HepG2 (cell line): ENCODE measurements at regions not wholly inside any gene's neighbourhood (a gene's known extent, or its start where the extent isn't known, plus 50 kb on each side); places are given as distances from the start of the nearest gene placed in this dataset.

Experiments
- ATAC-seq: fragments of 200-7000 bp; cut with Tn5 transposase; 3 replicates; pipeline ENCODE4 v1.9.1; 2020; ENCODE audit warnings: mild to moderate bottlenecking, moderate library complexity
- BruUV-seq: library from RNA; stranded (reverse); fragments of 400-500 nt; replicated peaks from 2 replicates; lab custom pipeline; 2021; lab: Mats Ljungman, UMichigan
- CTCF ChIA-PET: fragments of 300-600 bp; formaldehyde crosslinking; extraction: SDS; loops from one replicate; lab custom pipeline; 2021; ENCODE audit warnings: low total read pairs, inconsistent platforms, low intra/inter-chr PET ratio; lab: Yijun Ruan, JAX
- POLR2A ChIA-PET: fragments of 350-600 bp; sonication (Branson Sonifier 250); formaldehyde crosslinking; loops from one replicate; lab custom pipeline; 2020; ENCODE audit warnings: antibody characterized with exemption, inconsistent platforms; lab: Yijun Ruan, JAX
- DNase-seq: peaks from one replicate; pipeline ENCODE4 v3.0.0-alpha.2; 2015; ENCODE audit warnings: low spot score
- FAIRE-seq: peaks from 3 replicates; lab custom pipeline; 2011; peaks lifted over from hg19 to GRCh38; lab: Jason Lieb, UNC
- H2AFZ ChIP-seq: one replicate; pipeline ENCODE4 v1.6.1; 2011; ENCODE audit warnings: low read length, inconsistent platforms
- H3K27ac ChIP-seq: fragments of 300-600 bp; 3 replicates; pipeline ENCODE4 v1.8.0; 2011; ENCODE audit warnings: mixed run types, mild to moderate bottlenecking, mixed read lengths, low read length, inconsistent platforms; ENCODE audit not compliant: insufficient read depth; ENCODE audit errors: extremely low read length
- H3K27me3 ChIP-seq, 2 experiments: fragments of 200-600 bp in 1 of 2; 2 replicates in 1 of 2; 3 replicates in 1 of 2; pipeline versions ENCODE4 v1.6.0 to v1.8.0; 2011; ENCODE audit warnings: low read length in 2 of 2, mild to moderate bottlenecking in 2 of 2, moderate library complexity in 2 of 2, inconsistent platforms in 1 of 2; ENCODE audit not compliant: insufficient read depth in 2 of 2, control insufficient read depth in 1 of 2
- H3K36me3 ChIP-seq, 2 experiments: fragments of 200-600 bp in 1 of 2; replicated peaks in 1 of 2; 2 replicates in 1 of 2; 3 replicates in 1 of 2; pipeline versions ENCODE4 v1.5.1 to v1.8.0; 2011; ENCODE audit warnings: low read length in 2 of 2, inconsistent platforms in 1 of 2; ENCODE audit not compliant: insufficient read depth in 2 of 2, control insufficient read depth in 1 of 2
- H3K4me1 ChIP-seq: 2 replicates; pipeline ENCODE4 v1.5.1; 2012; ENCODE audit warnings: low read length, inconsistent platforms; ENCODE audit not compliant: insufficient read depth
- H3K4me2 ChIP-seq: 2 replicates; pipeline ENCODE4 v1.6.0; 2011; ENCODE audit warnings: low read depth, low read length, inconsistent platforms
- H3K4me3 ChIP-seq, 3 experiments: fragments of 200-600 bp in 1 of 3; sonication (generic), shearing (Covaris generic) in 1 of 3; replicated peaks in 1 of 3; 2 replicates each; pipeline ENCODE4 v1.5.1; 2011 to 2016; ENCODE audit warnings: low read length in 3 of 3, inconsistent platforms in 2 of 3, low read depth in 2 of 3, mild to moderate bottlenecking in 2 of 3, control low read depth in 1 of 3, mixed read lengths in 1 of 3; ENCODE audit not compliant: insufficient read depth in 1 of 3
- H3K79me2 ChIP-seq: one replicate; pipeline ENCODE4 v1.6.1; 2011; ENCODE audit warnings: low read length, inconsistent platforms; ENCODE audit not compliant: insufficient read depth
- H3K9ac ChIP-seq: 2 replicates; pipeline ENCODE4 v1.6.0; 2011; ENCODE audit warnings: mild to moderate bottlenecking, low read depth, low read length, inconsistent platforms; ENCODE audit not compliant: insufficient read depth
- H3K9me3 ChIP-seq: 2 replicates; pipeline ENCODE4 v1.5.1; 2012; ENCODE audit warnings: mild to moderate bottlenecking, low read length
- H4K20me1 ChIP-seq: 2 replicates; pipeline ENCODE4 v1.6.0; 2011; ENCODE audit warnings: inconsistent platforms, mild to moderate bottlenecking, low read length, moderate library complexity; ENCODE audit not compliant: insufficient read depth
- CCAR2 ChIP-seq: fragments of 200-400 bp; formaldehyde crosslinking; optimal IDR thresholded peaks from 2 replicates; pipeline ENCODE3; 2018; ENCODE audit warnings: low read depth, mild to moderate bottlenecking, low read length, moderate library complexity
- CREBL2 ChIP-seq: sonication (generic); formaldehyde crosslinking; IDR thresholded peaks from 2 replicates; pipeline ENCODE4 v1.8.1; 2023; ENCODE audit warnings: missing genetic modification reagents, mild to moderate bottlenecking, borderline replicate concordance
- CTCF ChIP-seq: sonication (generic); formaldehyde crosslinking; IDR thresholded peaks from 2 replicates; pipeline ENCODE4 v1.5.0; 2020; ENCODE audit warnings: mild to moderate bottlenecking, missing genetic modification reagents, moderate library complexity
- FOXA3 ChIP-seq: IDR thresholded peaks from 2 replicates; pipeline ENCODE4 v1.6.1; 2016; ENCODE audit warnings: missing genetic modification reagents, missing compliant biosample characterization
- GATA4 ChIP-seq: sonication (generic); IDR thresholded peaks from 2 replicates; pipeline ENCODE4 v1.6.1; 2016; ENCODE audit warnings: antibody characterized with exemption, low read depth, borderline replicate concordance
- JUNB ChIP-seq: sonication (generic); formaldehyde crosslinking; IDR thresholded peaks from 2 replicates; pipeline ENCODE4 v1.8.0; 2022; ENCODE audit warnings: missing genetic modification reagents, mild to moderate bottlenecking, borderline replicate concordance
- NRL ChIP-seq: sonication (generic); formaldehyde crosslinking; IDR thresholded peaks from 2 replicates; pipeline ENCODE4 v1.5.0; 2020; ENCODE audit warnings: missing genetic modification reagents, mild to moderate bottlenecking, moderate library complexity, borderline replicate concordance
- SIX1 ChIP-seq: sonication (generic); formaldehyde crosslinking; IDR thresholded peaks from 2 replicates; pipeline ENCODE4 v1.4.0; 2020; ENCODE audit warnings: missing genetic modification reagents, borderline replicate concordance
- TFDP2 ChIP-seq: sonication (generic); formaldehyde crosslinking; IDR thresholded peaks from 2 replicates; pipeline ENCODE4 v1.4.0; 2020; ENCODE audit warnings: missing genetic modification reagents
- ZNF160 ChIP-seq: sonication (generic); formaldehyde crosslinking; IDR thresholded peaks from 2 replicates; pipeline ENCODE4 v1.8.0; 2022; ENCODE audit warnings: mild to moderate bottlenecking, inconsistent platforms, missing genetic modification reagents
- ZNF207 ChIP-seq: fragments of 450-650 bp; IDR thresholded peaks from 2 replicates; pipeline ENCODE4 v1.6.1; 2016; ENCODE audit warnings: antibody characterized with exemption, borderline replicate concordance
- ZNF639 ChIP-seq: conservative IDR thresholded peaks from 2 replicates; pipeline ENCODE4 v1.6.1; 2018; ENCODE audit warnings: missing genetic modification reagents
- ZNF784 ChIP-seq: sonication (generic); formaldehyde crosslinking; IDR thresholded peaks from 2 replicates; pipeline ENCODE4 v1.5.1; 2020; ENCODE audit warnings: missing genetic modification reagents, mild to moderate bottlenecking, borderline replicate concordance
- WGBS: methylation state at CpG from one replicate; pipeline ENCODE4 v1.1.6; 2017; ENCODE audit warnings: low lambda C conversion rate; 5-methylcytosine and 5-hydroxymethylcytosine counted together
- in situ Hi-C: cut with HindIII; loops from 2 replicates; pipeline ENCODE4 v1.10.0; 2017; ENCODE audit warnings: low pct_unique_long_range_greater_than_20kb; ENCODE audit not compliant: extremely low pct_ligation_motif_present
- intact Hi-C: fragments of 100-400 bp; cut with micrococcal nuclease; formaldehyde crosslinking; loops from one replicate; pipeline ENCODE4 v1.10.0; 2022; ENCODE audit not compliant: unreplicated experiment

GRCh38 chr2:10240911-10241610 is 61.6 kb upstream of the HPCAL1 start (continued):
- no peak for TF ChIP-seq ZNF639
- TF ChIP-seq CTCF (CRISPR knock-in tag), result no peak
- TF ChIP-seq FOXA3 (CRISPR knock-in tag), result no peak

GRCh38 chr2:10241641-10242430 is 60.9 kb upstream of the HPCAL1 start:
- H3K9ac ChIP-seq, result no peak overlapping the region

More at GRCh38 chr2:10241641-10242430, 60.9 kb upstream of the HPCAL1 start:
- no peak for DNase-seq
- H3K4me2 ChIP-seq, result no peak overlapping the region
- no peaks in the 10 kb centered on the region for H3K9me3 ChIP-seq
- ChIA-PET CTCF (no interaction called here), POLR2A (no interaction called here)
- no peaks in the 10 kb centered on the region for H4K20me1 ChIP-seq
- no TSS peak for BruUV-seq
- intact Hi-C loops (no loop called here), in situ Hi-C loops (no loop called here)
- H3K79me2 ChIP-seq, result no peaks in the 10 kb centered on the region
- WGBS, result 56% methylated on average over 20 of the region's 20 CpGs
- no peak overlapping the region for H2AFZ ChIP-seq
- H3K4me1 ChIP-seq, result 0 out of 2 replicates have a peak, but pooled peaks cover 5% of the 10 kb centered on the region
- TF ChIP-seq TFDP2 (CRISPR knock-in tag), result no peak
- TF ChIP-seq ZNF207, result no peak
- TF ChIP-seq CREBL2, result no peak
- TF ChIP-seq ZNF784 (CRISPR knock-in tag), result no peak
- no peak for TF ChIP-seq GATA4
- no peak for TF ChIP-seq NRL (CRISPR knock-in tag)
- TF ChIP-seq JUNB (CRISPR knock-in tag), result no peak
- TF ChIP-seq ZNF160 (CRISPR knock-in tag), result no peak
- no peak for TF ChIP-seq CCAR2
- TF ChIP-seq SIX1 (CRISPR knock-in tag), result no peak
- H3K27ac ChIP-seq, result no peak overlapping the region
- peaks cover 32 to 89% of the 10 kb centered on the region in 2 experiments for H3K27me3 ChIP-seq
- H3K36me3 ChIP-seq, result no peaks in the 10 kb centered on the region
- FAIRE-seq, result no peak
- no peak overlapping the region for H3K4me3 ChIP-seq
- ATAC-seq, result no peak
